ENCODE measurements at regions not wholly inside any gene's neighbourhood (a gene's known extent, or its start where the extent isn't known, plus 50 kb on each side); places are given as distances from the start of the nearest gene placed in this dataset.

DNA sequence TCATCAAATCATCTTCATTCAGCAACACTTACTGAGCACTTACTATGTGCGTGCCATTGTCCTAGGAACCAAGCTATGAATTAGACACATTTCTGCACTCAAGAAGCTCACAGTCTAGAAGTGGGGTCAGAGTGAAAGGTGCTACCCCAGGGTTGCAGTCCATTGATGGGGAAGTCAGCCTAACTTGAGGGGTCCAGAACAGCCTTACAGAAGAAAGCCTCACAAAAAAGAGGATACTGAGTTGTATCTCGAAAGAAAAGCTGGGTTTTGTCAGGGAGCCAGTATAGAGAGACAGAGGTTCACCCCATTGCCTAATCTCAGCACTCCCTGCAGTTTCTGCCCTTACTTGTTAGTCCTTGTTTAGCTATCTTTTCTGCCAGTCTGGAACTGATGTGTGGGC is 153.1 kb upstream of the JUN start (continued):
- TF ChIP-seq, protein P1, sequence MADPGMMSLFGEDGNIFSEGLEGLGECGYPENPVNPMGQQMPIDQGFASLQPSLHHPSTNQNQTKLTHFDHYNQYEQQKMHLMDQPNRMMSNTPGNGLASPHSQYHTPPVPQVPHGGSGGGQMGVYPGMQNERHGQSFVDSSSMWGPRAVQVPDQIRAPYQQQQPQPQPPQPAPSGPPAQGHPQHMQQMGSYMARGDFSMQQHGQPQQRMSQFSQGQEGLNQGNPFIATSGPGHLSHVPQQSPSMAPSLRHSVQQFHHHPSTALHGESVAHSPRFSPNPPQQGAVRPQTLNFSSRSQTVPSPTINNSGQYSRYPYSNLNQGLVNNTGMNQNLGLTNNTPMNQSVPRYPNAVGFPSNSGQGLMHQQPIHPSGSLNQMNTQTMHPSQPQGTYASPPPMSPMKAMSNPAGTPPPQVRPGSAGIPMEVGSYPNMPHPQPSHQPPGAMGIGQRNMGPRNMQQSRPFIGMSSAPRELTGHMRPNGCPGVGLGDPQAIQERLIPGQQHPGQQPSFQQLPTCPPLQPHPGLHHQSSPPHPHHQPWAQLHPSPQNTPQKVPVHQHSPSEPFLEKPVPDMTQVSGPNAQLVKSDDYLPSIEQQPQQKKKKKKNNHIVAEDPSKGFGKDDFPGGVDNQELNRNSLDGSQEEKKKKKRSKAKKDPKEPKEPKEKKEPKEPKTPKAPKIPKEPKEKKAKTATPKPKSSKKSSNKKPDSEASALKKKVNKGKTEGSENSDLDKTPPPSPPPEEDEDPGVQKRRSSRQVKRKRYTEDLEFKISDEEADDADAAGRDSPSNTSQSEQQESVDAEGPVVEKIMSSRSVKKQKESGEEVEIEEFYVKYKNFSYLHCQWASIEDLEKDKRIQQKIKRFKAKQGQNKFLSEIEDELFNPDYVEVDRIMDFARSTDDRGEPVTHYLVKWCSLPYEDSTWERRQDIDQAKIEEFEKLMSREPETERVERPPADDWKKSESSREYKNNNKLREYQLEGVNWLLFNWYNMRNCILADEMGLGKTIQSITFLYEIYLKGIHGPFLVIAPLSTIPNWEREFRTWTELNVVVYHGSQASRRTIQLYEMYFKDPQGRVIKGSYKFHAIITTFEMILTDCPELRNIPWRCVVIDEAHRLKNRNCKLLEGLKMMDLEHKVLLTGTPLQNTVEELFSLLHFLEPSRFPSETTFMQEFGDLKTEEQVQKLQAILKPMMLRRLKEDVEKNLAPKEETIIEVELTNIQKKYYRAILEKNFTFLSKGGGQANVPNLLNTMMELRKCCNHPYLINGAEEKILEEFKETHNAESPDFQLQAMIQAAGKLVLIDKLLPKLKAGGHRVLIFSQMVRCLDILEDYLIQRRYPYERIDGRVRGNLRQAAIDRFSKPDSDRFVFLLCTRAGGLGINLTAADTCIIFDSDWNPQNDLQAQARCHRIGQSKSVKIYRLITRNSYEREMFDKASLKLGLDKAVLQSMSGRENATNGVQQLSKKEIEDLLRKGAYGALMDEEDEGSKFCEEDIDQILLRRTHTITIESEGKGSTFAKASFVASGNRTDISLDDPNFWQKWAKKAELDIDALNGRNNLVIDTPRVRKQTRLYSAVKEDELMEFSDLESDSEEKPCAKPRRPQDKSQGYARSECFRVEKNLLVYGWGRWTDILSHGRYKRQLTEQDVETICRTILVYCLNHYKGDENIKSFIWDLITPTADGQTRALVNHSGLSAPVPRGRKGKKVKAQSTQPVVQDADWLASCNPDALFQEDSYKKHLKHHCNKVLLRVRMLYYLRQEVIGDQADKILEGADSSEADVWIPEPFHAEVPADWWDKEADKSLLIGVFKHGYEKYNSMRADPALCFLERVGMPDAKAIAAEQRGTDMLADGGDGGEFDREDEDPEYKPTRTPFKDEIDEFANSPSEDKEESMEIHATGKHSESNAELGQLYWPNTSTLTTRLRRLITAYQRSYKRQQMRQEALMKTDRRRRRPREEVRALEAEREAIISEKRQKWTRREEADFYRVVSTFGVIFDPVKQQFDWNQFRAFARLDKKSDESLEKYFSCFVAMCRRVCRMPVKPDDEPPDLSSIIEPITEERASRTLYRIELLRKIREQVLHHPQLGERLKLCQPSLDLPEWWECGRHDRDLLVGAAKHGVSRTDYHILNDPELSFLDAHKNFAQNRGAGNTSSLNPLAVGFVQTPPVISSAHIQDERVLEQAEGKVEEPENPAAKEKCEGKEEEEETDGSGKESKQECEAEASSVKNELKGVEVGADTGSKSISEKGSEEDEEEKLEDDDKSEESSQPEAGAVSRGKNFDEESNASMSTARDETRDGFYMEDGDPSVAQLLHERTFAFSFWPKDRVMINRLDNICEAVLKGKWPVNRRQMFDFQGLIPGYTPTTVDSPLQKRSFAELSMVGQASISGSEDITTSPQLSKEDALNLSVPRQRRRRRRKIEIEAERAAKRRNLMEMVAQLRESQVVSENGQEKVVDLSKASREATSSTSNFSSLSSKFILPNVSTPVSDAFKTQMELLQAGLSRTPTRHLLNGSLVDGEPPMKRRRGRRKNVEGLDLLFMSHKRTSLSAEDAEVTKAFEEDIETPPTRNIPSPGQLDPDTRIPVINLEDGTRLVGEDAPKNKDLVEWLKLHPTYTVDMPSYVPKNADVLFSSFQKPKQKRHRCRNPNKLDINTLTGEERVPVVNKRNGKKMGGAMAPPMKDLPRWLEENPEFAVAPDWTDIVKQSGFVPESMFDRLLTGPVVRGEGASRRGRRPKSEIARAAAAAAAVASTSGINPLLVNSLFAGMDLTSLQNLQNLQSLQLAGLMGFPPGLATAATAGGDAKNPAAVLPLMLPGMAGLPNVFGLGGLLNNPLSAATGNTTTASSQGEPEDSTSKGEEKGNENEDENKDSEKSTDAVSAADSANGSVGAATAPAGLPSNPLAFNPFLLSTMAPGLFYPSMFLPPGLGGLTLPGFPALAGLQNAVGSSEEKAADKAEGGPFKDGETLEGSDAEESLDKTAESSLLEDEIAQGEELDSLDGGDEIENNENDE (IDR thresholded peaks at IDR 0.05; ENCODE audit: low read depth, low read length), result no peak
- no peak for TF ChIP-seq SAFB (IDR thresholded peaks at IDR 0.05; ENCODE audit: borderline replicate concordance, low read depth, low read length)
- no peak for TF ChIP-seq ZNF507 (tag; conservative IDR thresholded peaks at IDR 0.05)
- TF ChIP-seq ZNF583 (CRISPR knock-in tag; IDR thresholded peaks at IDR 0.05), result no peak
- TF ChIP-seq, protein P2, sequence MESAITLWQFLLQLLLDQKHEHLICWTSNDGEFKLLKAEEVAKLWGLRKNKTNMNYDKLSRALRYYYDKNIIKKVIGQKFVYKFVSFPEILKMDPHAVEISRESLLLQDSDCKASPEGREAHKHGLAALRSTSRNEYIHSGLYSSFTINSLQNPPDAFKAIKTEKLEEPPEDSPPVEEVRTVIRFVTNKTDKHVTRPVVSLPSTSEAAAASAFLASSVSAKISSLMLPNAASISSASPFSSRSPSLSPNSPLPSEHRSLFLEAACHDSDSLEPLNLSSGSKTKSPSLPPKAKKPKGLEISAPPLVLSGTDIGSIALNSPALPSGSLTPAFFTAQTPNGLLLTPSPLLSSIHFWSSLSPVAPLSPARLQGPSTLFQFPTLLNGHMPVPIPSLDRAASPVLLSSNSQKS (CRISPR knock-in tag; IDR thresholded peaks at IDR 0.05), result no peak
- TF ChIP-seq ILK (tag; IDR thresholded peaks at IDR 0.05; ENCODE audit: borderline replicate concordance, low read depth), result no peak
- no peak for TF ChIP-seq POU5F1 (IDR thresholded peaks at IDR 0.05; ENCODE audit: borderline replicate concordance, low read depth, low read length, partially characterized antibody)
- TF ChIP-seq TRIM28 (IDR thresholded peaks at IDR 0.05), result no peak
- no peak for TF ChIP-seq CREBBP (IDR thresholded peaks at IDR 0.05; ENCODE audit: low read depth, low read length)
- TF ChIP-seq NFIX (CRISPR knock-in tag; IDR thresholded peaks at IDR 0.05; ENCODE audit: low read depth), result no peak
- TF ChIP-seq STAT5A (IDR thresholded peaks at IDR 0.05; ENCODE audit: borderline replicate concordance, low read length), result no peak
